OCI-LY1 (cell line): ENCODE measurements at regions not wholly inside any gene's neighbourhood (a gene's known extent, or its start where the extent isn't known, plus 50 kb on each side); places are given as distances from the start of the nearest gene placed in this dataset.
"Not testable (repeated sequence)": the region's sequence is repeated elsewhere in the genome, so short reads cannot be mapped to it uniquely, and the experiment has no call there.

Experiments used
- H2AFZ ChIP-seq: fragments of 200-600 bp; sonication (generic), shearing (Covaris generic); 2 replicates; pipeline ENCODE4 v1.6.0; 2014; ENCODE audit warnings: antibody characterized with exemption, mild to moderate bottlenecking, low read length
- H3F3A ChIP-seq: fragments of 200-600 bp; sonication (generic), shearing (Covaris generic); 2 replicates; pipeline ENCODE4 v1.6.0; 2014; ENCODE audit warnings: mild to moderate bottlenecking, antibody characterized with exemption, low read length, moderate library complexity; ENCODE audit not compliant: insufficient read depth
- H3K27ac ChIP-seq: fragments of 200-600 bp; sonication (generic); 2 replicates; pipeline ENCODE4 v1.5.1; 2014; ENCODE audit warnings: low read length, mixed run types, mild to moderate bottlenecking, low read depth; ENCODE audit not compliant: poor library complexity, severe bottlenecking
- H3K27me3 ChIP-seq: fragments of 200-600 bp; sonication (generic); 2 replicates; pipeline ENCODE4 v1.6.0; 2014; ENCODE audit warnings: antibody characterized with exemption, mild to moderate bottlenecking, low read length, moderate library complexity; ENCODE audit not compliant: insufficient read depth
- H3K36me3 ChIP-seq: fragments of 200-600 bp; sonication (generic); 2 replicates; pipeline ENCODE4 v1.6.1; 2014; ENCODE audit warnings: mild to moderate bottlenecking, antibody characterized with exemption, low read length, moderate library complexity, mixed read lengths; ENCODE audit not compliant: insufficient read depth
- H3K4me1 ChIP-seq: fragments of 200-600 bp; sonication (generic); 2 replicates; pipeline ENCODE4 v1.5.1; 2014; ENCODE audit warnings: mild to moderate bottlenecking, low read length, moderate library complexity; ENCODE audit not compliant: insufficient read depth, severe bottlenecking
- H3K4me2 ChIP-seq: fragments of 200-600 bp; sonication (generic), shearing (Covaris generic); 2 replicates; pipeline ENCODE4 v1.6.1; 2014; ENCODE audit warnings: low read length
- H3K4me3 ChIP-seq: fragments of 200-600 bp; sonication (generic); 2 replicates; pipeline ENCODE4 v1.5.1; 2014; ENCODE audit warnings: low read length, low read depth, mild to moderate bottlenecking, mixed read lengths; ENCODE audit not compliant: poor library complexity, severe bottlenecking
- H3K79me2 ChIP-seq: fragments of 200-600 bp; shearing (Covaris generic); 2 replicates; pipeline ENCODE4 v1.6.1; 2016; ENCODE audit warnings: mixed run types, low read length, mixed read lengths; ENCODE audit not compliant: insufficient read depth
- H3K9ac ChIP-seq: fragments of 200-600 bp; sonication (generic), shearing (Covaris generic); 2 replicates; pipeline ENCODE4 v1.6.1; 2014; ENCODE audit warnings: mild to moderate bottlenecking, low read length, mixed read lengths
- H3K9me2 ChIP-seq: fragments of 200-600 bp; sonication (generic), shearing (Covaris generic); 2 replicates; pipeline ENCODE4 v1.6.1; 2014; ENCODE audit warnings: low read depth, mild to moderate bottlenecking, low read length, mixed read lengths
- H3K9me3 ChIP-seq: fragments of 200-600 bp; shearing (Covaris generic); 2 replicates; pipeline ENCODE4 v1.6.1; 2014; ENCODE audit warnings: low read length, mixed read lengths
- H4K20me1 ChIP-seq: fragments of 200-600 bp; sonication (generic), shearing (Covaris generic); 2 replicates; pipeline ENCODE4 v1.6.0; 2016; ENCODE audit warnings: mild to moderate bottlenecking, low read length; ENCODE audit not compliant: insufficient read depth
- CTCF ChIP-seq: fragments of 200-600 bp; sonication (generic), shearing (Covaris generic); IDR thresholded peaks from 2 replicates; pipeline ENCODE4 v1.5.1; 2017; ENCODE audit warnings: mild to moderate bottlenecking, antibody characterized with exemption, low read length, moderate library complexity, mixed read lengths
- EZH2 ChIP-seq: fragments of 200-600 bp; sonication (generic), shearing (Covaris generic); IDR thresholded peaks from 2 replicates; pipeline ENCODE4 v1.8.0; 2017; ENCODE audit warnings: borderline replicate concordance, mixed run types, mild to moderate bottlenecking, antibody characterized with exemption, low read length, moderate library complexity, mixed read lengths

DNA sequence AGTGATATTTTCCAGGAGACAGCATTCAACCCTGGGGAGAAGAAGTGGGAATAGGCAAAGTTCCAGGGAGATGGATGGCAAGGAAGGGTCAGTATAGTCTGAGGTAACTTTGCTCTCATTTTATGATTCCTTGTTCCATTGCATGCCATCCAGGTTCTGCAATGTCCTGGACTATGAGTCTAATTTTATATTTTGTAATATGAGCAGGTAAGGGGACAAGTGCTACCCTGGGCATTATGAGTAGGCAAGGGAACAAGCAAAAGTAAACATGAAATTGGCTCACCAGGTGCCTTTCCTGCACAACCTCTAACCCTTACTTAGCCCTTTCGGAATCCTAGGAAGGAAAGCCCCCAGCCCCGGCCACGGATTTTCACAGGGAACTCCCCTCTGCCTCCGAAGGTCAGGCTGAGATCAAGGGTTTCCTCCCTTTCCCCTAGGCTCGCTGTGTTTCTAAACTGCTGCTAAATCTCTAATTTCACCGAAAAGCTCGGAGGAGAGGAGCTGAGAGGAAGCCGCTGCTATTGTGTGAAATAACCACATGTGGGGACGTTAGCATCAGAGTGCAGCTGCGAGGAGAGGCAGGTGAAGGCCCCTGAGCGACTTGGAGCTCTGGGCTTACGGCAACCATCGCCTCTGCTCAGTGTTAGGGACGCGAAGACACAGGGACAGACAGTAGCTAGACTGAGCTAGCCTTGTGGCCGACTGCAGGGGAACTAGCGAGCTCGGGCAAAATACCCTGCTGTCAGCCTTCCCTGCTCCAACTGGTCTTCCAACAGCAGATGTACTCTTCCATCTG lies 194.7 kb downstream of the KDM5D start:
- H4K20me1 ChIP-seq, result no peaks in the 10 kb centered on the region
- no peaks in the 10 kb centered on the region for H3K79me2 ChIP-seq
- H2AFZ ChIP-seq, result no peak overlapping the region
- no peak overlapping the region for H3K9ac ChIP-seq
- no peaks in the 10 kb centered on the region for H3K4me1 ChIP-seq
- H3K9me3 ChIP-seq, result no peaks in the 10 kb centered on the region
- no peak overlapping the region for H3K27ac ChIP-seq
- H3K27me3 ChIP-seq, result no peaks in the 10 kb centered on the region
- H3K4me3 ChIP-seq, result no peak overlapping the region
- H3K4me2 ChIP-seq, result no peak overlapping the region
- H3K36me3 ChIP-seq, result no peaks in the 10 kb centered on the region
- H3K9me2 ChIP-seq, result no peaks in the 10 kb centered on the region
- H3F3A ChIP-seq, result no peaks in the 10 kb centered on the region
- TF ChIP-seq EZH2 (no peak), CTCF (no peak)

GRCh38 chrY:19541475-19542306 lies 202.8 kb downstream of the KDM5D start:
- Histone ChIP-seq H3K36me3 (no peaks in the 10 kb centered on the region), H3K79me2 (no peaks in the 10 kb centered on the region), H3K9me2 (no peaks in the 10 kb centered on the region), H3K4me3 (peak overlapping the region; percentile 10), H3K9me3 (no peaks in the 10 kb centered on the region), H3K4me2 (peak overlapping the region; percentile 53), H3F3A (no peaks in the 10 kb centered on the region), H4K20me1 (no peaks in the 10 kb centered on the region), H3K9ac (no peak overlapping the region), H2AFZ (no peak overlapping the region), H3K4me1 (peaks cover 16% of the 10 kb centered on the region), H3K27me3 (no peaks in the 10 kb centered on the region), H3K27ac (no peak overlapping the region)
- TF ChIP-seq CTCF (no peak), EZH2 (no peak)

- H3K9ac ChIP-seq, H3K9me2 ChIP-seq, H2AFZ ChIP-seq, H3K27me3 ChIP-seq, H4K20me1 ChIP-seq, H3K9me3 ChIP-seq, H3K4me2 ChIP-seq, H3F3A ChIP-seq, H3K79me2 ChIP-seq, H3K36me3 ChIP-seq, H3K4me1 ChIP-seq, H3K27ac ChIP-seq, H3K4me3 ChIP-seq: not testable (repeated sequence)
Measured at GRCh38 chrY:19535697-19536096, 208.8 kb downstream of the KDM5D start.
